H9 (cell line): ENCODE measurements at regions not wholly inside any gene's neighbourhood (a gene's known extent, or its start where the extent isn't known, plus 50 kb on each side); places are given as distances from the start of the nearest gene placed in this dataset.
A peak's percentile ranks its signal among the peaks of the same experiment; 100 is the strongest.
"Not testable (repeated sequence)": the region's sequence is repeated elsewhere in the genome, so short reads cannot be mapped to it uniquely, and the experiment has no call there.

Experiments
- DNase-seq: peaks from one replicate; pipeline ENCODE4 v3.0.0-alpha.2; 2017
- H2AFZ ChIP-seq: one replicate; pipeline ENCODE4 v1.6.1; 2013; ENCODE audit warnings: mild to moderate bottlenecking, low read length, control low read depth, moderate library complexity
- H2AK5ac ChIP-seq: 2 replicates; pipeline ENCODE4 v1.6.1; 2013; ENCODE audit warnings: low read length, control low read depth, mixed read lengths; ENCODE audit not compliant: insufficient read length
- H2BK120ac ChIP-seq: one replicate; pipeline ENCODE4 v1.6.1; 2013; ENCODE audit warnings: low read depth, mild to moderate bottlenecking, low read length, control low read depth, inconsistent platforms; ENCODE audit not compliant: poor library complexity, severe bottlenecking
- H2BK12ac ChIP-seq: 2 replicates; pipeline ENCODE4 v1.6.1; 2013; ENCODE audit warnings: low read length, control low read depth, mixed read lengths, low read depth; ENCODE audit not compliant: insufficient read length
- H2BK15ac ChIP-seq: 2 replicates; pipeline ENCODE4 v1.6.1; 2013; ENCODE audit warnings: low read depth, low read length, control low read depth
- H2BK20ac ChIP-seq: one replicate; pipeline ENCODE4 v1.6.1; 2013; ENCODE audit warnings: low read depth, mild to moderate bottlenecking, low read length, control low read depth, inconsistent platforms; ENCODE audit not compliant: poor library complexity, severe bottlenecking
- H2BK5ac ChIP-seq: 2 replicates; pipeline ENCODE4 v1.6.1; 2013; ENCODE audit warnings: low read length, control low read depth, mixed read lengths; ENCODE audit not compliant: insufficient read length
- H3K14ac ChIP-seq: 2 replicates; pipeline ENCODE4 v1.6.1; 2013; ENCODE audit warnings: low read length, control low read depth; ENCODE audit not compliant: insufficient read depth
- H3K18ac ChIP-seq: 2 replicates; pipeline ENCODE4 v1.6.1; 2013; ENCODE audit warnings: low read depth, mild to moderate bottlenecking, mixed read lengths, low read length, control low read depth; ENCODE audit not compliant: insufficient read length
- H3K23ac ChIP-seq: 2 replicates; pipeline ENCODE4 v1.6.1; 2013; ENCODE audit warnings: low read length, control low read depth, mixed read lengths, low read depth; ENCODE audit not compliant: insufficient read length
- H3K23me2 ChIP-seq: 2 replicates; pipeline ENCODE4 v1.6.1; 2013; ENCODE audit warnings: low read depth, mild to moderate bottlenecking, mixed read lengths, low read length, control low read depth; ENCODE audit not compliant: insufficient read length, poor library complexity, severe bottlenecking
- H3K27ac ChIP-seq: 2 replicates; pipeline ENCODE4 v1.5.1; 2013; ENCODE audit warnings: low read length, control low read depth, mixed read lengths, low read depth; ENCODE audit not compliant: insufficient read length
- H3K27me3 ChIP-seq: 2 replicates; pipeline ENCODE4 v1.6.1; 2013; ENCODE audit warnings: low read length, control low read depth, inconsistent platforms; ENCODE audit not compliant: insufficient read depth
- H3K4ac ChIP-seq: 2 replicates; pipeline ENCODE4 v1.6.1; 2013; ENCODE audit warnings: low read depth, mild to moderate bottlenecking, control low read depth, inconsistent platforms, low read length, moderate library complexity
- H3K4me1 ChIP-seq: 2 replicates; pipeline ENCODE4 v1.6.1; 2013; ENCODE audit warnings: low read length, control low read depth, inconsistent platforms; ENCODE audit not compliant: insufficient read depth
- H3K4me2 ChIP-seq: 2 replicates; pipeline ENCODE4 v1.6.1; 2013; ENCODE audit warnings: low read length, control low read depth, mixed read lengths; ENCODE audit not compliant: insufficient read length, insufficient read depth
- H3K56ac ChIP-seq: 2 replicates; pipeline ENCODE4 v1.6.1; 2013; ENCODE audit warnings: low read depth, mild to moderate bottlenecking, mixed read lengths, low read length, control low read depth; ENCODE audit not compliant: insufficient read length
- H3K79me1 ChIP-seq: 2 replicates; pipeline ENCODE4 v1.6.1; 2013; ENCODE audit warnings: low read depth, mild to moderate bottlenecking, moderate library complexity, low read length, control low read depth, inconsistent platforms; ENCODE audit not compliant: insufficient read depth, poor library complexity, severe bottlenecking
- H3K79me2 ChIP-seq: 2 replicates; pipeline ENCODE4 v1.6.1; 2013; ENCODE audit warnings: low read length, control low read depth, inconsistent platforms; ENCODE audit not compliant: insufficient read depth
- H3K9ac ChIP-seq: 2 replicates; pipeline ENCODE4 v1.6.1; 2013; ENCODE audit warnings: low read length, control low read depth, mixed read lengths; ENCODE audit not compliant: insufficient read length; ENCODE audit errors: extremely low read depth
- H3K9me3 ChIP-seq: one replicate; pipeline ENCODE4 v1.6.1; 2013; ENCODE audit warnings: low read depth, low read length, inconsistent platforms; ENCODE audit not compliant: control insufficient read depth
- H3T11ph ChIP-seq: one replicate; pipeline ENCODE4 v1.6.1; 2013; ENCODE audit warnings: mild to moderate bottlenecking, low read length, control low read depth, inconsistent platforms
- H4K20me1 ChIP-seq: one replicate; pipeline ENCODE4 v1.6.1; 2013; ENCODE audit not compliant: control insufficient read depth, insufficient read length, insufficient read depth
- H4K5ac ChIP-seq: 2 replicates; pipeline ENCODE4 v1.6.1; 2013; ENCODE audit warnings: low read depth, mild to moderate bottlenecking, mixed read lengths, low read length, control low read depth; ENCODE audit not compliant: insufficient read length
- H4K8ac ChIP-seq: replicated peaks from 2 replicates; pipeline ENCODE4 v1.6.1; 2013; ENCODE audit warnings: low read length, control low read depth, mixed read lengths, low read depth; ENCODE audit not compliant: insufficient read length
- H4K91ac ChIP-seq: 2 replicates; pipeline ENCODE4 v1.6.1; 2013; ENCODE audit warnings: low read depth, mild to moderate bottlenecking, moderate library complexity, mixed read lengths, low read length, control low read depth; ENCODE audit not compliant: insufficient read length
- H3K27ac Mint-ChIP-seq, 3 experiments: 2 replicates in 2 of 3; 3 replicates in 1 of 3; pipeline ENCODE4 v1.8.0; 2020 to 2021; ENCODE audit warnings: mixed read lengths in 3 of 3, mild to moderate bottlenecking in 1 of 3, moderate library complexity in 1 of 3
- H3K27me3 Mint-ChIP-seq: 2 replicates; pipeline ENCODE4 v1.8.0; 2021; ENCODE audit warnings: low read depth, mild to moderate bottlenecking, moderate library complexity, mixed read lengths
- H3K36me3 Mint-ChIP-seq, 3 experiments: 2 replicates in 2 of 3; 3 replicates in 1 of 3; pipeline ENCODE4 v1.8.0; 2020 to 2021; ENCODE audit warnings: low read depth in 3 of 3, mixed read lengths in 3 of 3; ENCODE audit not compliant: insufficient read depth in 1 of 3
- H3K4me1 Mint-ChIP-seq, 2 experiments: 2 replicates each; pipeline ENCODE4 v1.8.0; 2020; ENCODE audit warnings: mixed read lengths in 2 of 2
- H3K4me3 Mint-ChIP-seq, 2 experiments: 2 replicates in 1 of 2; 3 replicates in 1 of 2; pipeline ENCODE4 v1.8.0; 2020 to 2021; ENCODE audit warnings: mild to moderate bottlenecking in 2 of 2, mixed read lengths in 2 of 2, moderate library complexity in 1 of 2
- H3K9me3 Mint-ChIP-seq, 2 experiments: 2 replicates in 1 of 2; 3 replicates in 1 of 2; pipeline ENCODE4 v1.8.0; 2020; ENCODE audit warnings: mild to moderate bottlenecking in 2 of 2, mixed read lengths in 2 of 2, moderate library complexity in 1 of 2
- WGBS: extraction: QIAGEN DNeasy Blood & Tissue Kit; methylation state at CpG from one replicate; pipeline ENCODE4 v1.1.7; 2013; ENCODE audit warnings: missing lambda C conversion rate, low lambda C conversion rate, mixed read lengths; ENCODE audit not compliant: insufficient read length; ENCODE audit errors: extremely low coverage; 5-methylcytosine and 5-hydroxymethylcytosine counted together
- TF ChIP-seq, protein P1 (sequence below): fragments of 200-600 bp; sonication (generic); conservative IDR thresholded peaks from 3 replicates; pipeline ENCODE4 v1.8.0; 2021; ENCODE audit warnings: antibody characterized with exemption, mild to moderate bottlenecking

DNA sequence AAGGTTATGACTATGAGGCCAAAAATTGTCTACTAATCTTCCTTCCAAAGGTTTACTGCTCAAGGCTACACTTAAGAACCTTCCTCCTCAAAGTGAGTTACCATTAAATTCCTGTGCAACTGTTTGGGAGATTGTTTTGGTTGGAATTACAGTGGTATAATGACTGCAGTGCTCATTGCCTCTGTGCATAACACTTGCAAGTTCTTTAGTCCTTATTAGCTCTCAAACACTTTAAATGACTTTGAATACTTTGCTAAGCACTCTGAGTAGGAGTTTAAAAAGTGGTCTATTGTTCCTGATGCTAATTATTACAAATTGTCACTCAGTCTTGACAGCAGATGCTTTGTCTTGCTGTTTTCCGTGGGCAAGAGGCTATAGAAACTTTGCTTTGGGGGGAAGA lies 422.8 kb upstream of the PABPC4L start:
- Histone ChIP-seq H3K23me2 (no peaks in the 10 kb centered on the region), H4K8ac (no peak overlapping the region), H3T11ph (no peak overlapping the region), H3K79me2 (no peaks in the 10 kb centered on the region), H2AFZ (no peak overlapping the region), H2AK5ac (no peak overlapping the region), H4K20me1 (no peaks in the 10 kb centered on the region), H3K56ac (no peak overlapping the region), H2BK12ac (no peak overlapping the region), H4K91ac (no peak overlapping the region), H3K23ac (no peak overlapping the region), H3K9ac (no peak overlapping the region), H2BK15ac (no peak overlapping the region), H3K4me2 (peak overlapping the region; percentile 60), H2BK120ac (no peak overlapping the region), H3K27ac (peak overlapping the region; percentile 83), H2BK20ac (no peak overlapping the region), H4K5ac (no peak overlapping the region), H3K9me3 (no peaks in the 10 kb centered on the region), H3K18ac (no peak overlapping the region), H3K27me3 (no peaks in the 10 kb centered on the region), H2BK5ac (no peak overlapping the region), H3K4me1 (peaks cover 8% of the 10 kb centered on the region), H3K14ac (no peak overlapping the region), H3K4ac (no peak overlapping the region), H3K79me1 (no peaks in the 10 kb centered on the region)
- H3K27ac Mint-ChIP-seq, result peak overlapping the region; percentile 85 to 98 (median 97)
- DNase-seq, result no peak
- H3K4me1 Mint-ChIP-seq, result peaks cover 41 to 49% of the 10 kb centered on the region in 2 experiments
- H3K27me3 Mint-ChIP-seq, result no peaks in the 10 kb centered on the region
- peak overlapping the region; percentile 1 to 40; a peak in 2 of 5 replicates for H3K4me3 Mint-ChIP-seq
- H3K36me3 Mint-ChIP-seq, result peaks cover 0 to 8% (median 0%) of the 10 kb centered on the region in 3 experiments; a peak in 3 of 7 replicates
- TF ChIP-seq, protein P1, sequence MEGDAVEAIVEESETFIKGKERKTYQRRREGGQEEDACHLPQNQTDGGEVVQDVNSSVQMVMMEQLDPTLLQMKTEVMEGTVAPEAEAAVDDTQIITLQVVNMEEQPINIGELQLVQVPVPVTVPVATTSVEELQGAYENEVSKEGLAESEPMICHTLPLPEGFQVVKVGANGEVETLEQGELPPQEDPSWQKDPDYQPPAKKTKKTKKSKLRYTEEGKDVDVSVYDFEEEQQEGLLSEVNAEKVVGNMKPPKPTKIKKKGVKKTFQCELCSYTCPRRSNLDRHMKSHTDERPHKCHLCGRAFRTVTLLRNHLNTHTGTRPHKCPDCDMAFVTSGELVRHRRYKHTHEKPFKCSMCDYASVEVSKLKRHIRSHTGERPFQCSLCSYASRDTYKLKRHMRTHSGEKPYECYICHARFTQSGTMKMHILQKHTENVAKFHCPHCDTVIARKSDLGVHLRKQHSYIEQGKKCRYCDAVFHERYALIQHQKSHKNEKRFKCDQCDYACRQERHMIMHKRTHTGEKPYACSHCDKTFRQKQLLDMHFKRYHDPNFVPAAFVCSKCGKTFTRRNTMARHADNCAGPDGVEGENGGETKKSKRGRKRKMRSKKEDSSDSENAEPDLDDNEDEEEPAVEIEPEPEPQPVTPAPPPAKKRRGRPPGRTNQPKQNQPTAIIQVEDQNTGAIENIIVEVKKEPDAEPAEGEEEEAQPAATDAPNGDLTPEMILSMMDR, result no peak
- no CpG with 5 or more reads among the region's 1 CpG for WGBS
- no peaks in the 10 kb centered on the region; a peak in 1 of 5 replicates for H3K9me3 Mint-ChIP-seq

- H3K4me3 Mint-ChIP-seq, H2AK5ac ChIP-seq, H3K9ac ChIP-seq, DNase-seq, H2BK12ac ChIP-seq, H3K79me1 ChIP-seq, H3K4me1 ChIP-seq, H4K5ac ChIP-seq, H4K91ac ChIP-seq, H3K27me3 ChIP-seq, H2BK15ac ChIP-seq, H3K27ac ChIP-seq, H3K18ac ChIP-seq, H3K23ac ChIP-seq, H3K4ac ChIP-seq, H3K9me3 ChIP-seq, H4K20me1 ChIP-seq, H3K36me3 Mint-ChIP-seq, H3K56ac ChIP-seq, H4K8ac ChIP-seq, H2BK5ac ChIP-seq, H3K9me3 Mint-ChIP-seq, H2AFZ ChIP-seq, H3K27me3 Mint-ChIP-seq, H3T11ph ChIP-seq, H3K14ac ChIP-seq, H3K23me2 ChIP-seq, H3K4me2 ChIP-seq, H3K79me2 ChIP-seq, H2BK20ac ChIP-seq: not testable (repeated sequence)
- H2BK120ac ChIP-seq, result peak overlapping the region; percentile 61
- H3K27ac Mint-ChIP-seq, result peak overlapping the region; percentile 74 to 98 (median 96)
- H3K4me1 Mint-ChIP-seq, result peaks cover 41 to 48% of the 10 kb centered on the region in 2 experiments
- no CpG with 5 or more reads among the region's 13 CpGs for WGBS
These were observed 421.3 kb upstream of the PABPC4L start for GRCh38 chr4:134622626-134623575.
